ENCODE measurements at regions not wholly inside any gene's neighbourhood (a gene's known extent, or its start where the extent isn't known, plus 50 kb on each side); places are given as distances from the start of the nearest gene placed in this dataset.
"Not testable (repeated sequence)": the region's sequence is repeated elsewhere in the genome, so short reads cannot be mapped to it uniquely, and the experiment has no call there.

GRCh38 chr7:65177041-65177440 is 170.6 kb upstream of the ERV3-1 start:
- H3K79me2 ChIP-seq (ENCODE audit: low read length); H3K27ac ChIP-seq (ENCODE audit: low read length); H3K9me2 ChIP-seq (replicated peaks; ENCODE audit: low read length); H4K20me1 ChIP-seq (ENCODE audit: low read length); H3K9ac ChIP-seq (ENCODE audit: low read length); H3K36me3 ChIP-seq (ENCODE audit: low read depth, low read length); POLR2A ChIA-PET (ENCODE audit: unreplicated experiment); H3K4me3 ChIP-seq (ENCODE audit: low read length); intact Hi-C loops (cut with micrococcal nuclease); H2AFZ ChIP-seq (ENCODE audit: low read length); CTCF ChIA-PET; BruUV-seq (replicated peaks); H3K9me3 ChIP-seq (ENCODE audit: low read length); H3K27me3 ChIP-seq (ENCODE audit: low read length); H3K4me2 ChIP-seq (ENCODE audit: low read length); H3K4me1 ChIP-seq (ENCODE audit: insufficient read depth, low read length); H3F3A ChIP-seq (ENCODE audit: low read length, unreplicated experiment): not testable (repeated sequence)
- ATAC-seq, result peak; percentile 53
- peak; percentile 10 for DNase-seq

- H3F3A ChIP-seq (ENCODE audit: low read length, unreplicated experiment); H4K20me1 ChIP-seq (ENCODE audit: low read length); H3K79me2 ChIP-seq (ENCODE audit: low read length); H2AFZ ChIP-seq (ENCODE audit: low read length); CTCF ChIA-PET; DNase-seq; POLR2A ChIA-PET (ENCODE audit: unreplicated experiment); H3K4me1 ChIP-seq (ENCODE audit: insufficient read depth, low read length); H3K36me3 ChIP-seq (ENCODE audit: low read depth, low read length); H3K4me3 ChIP-seq (ENCODE audit: low read length); H3K9me2 ChIP-seq (replicated peaks; ENCODE audit: low read length); H3K4me2 ChIP-seq (ENCODE audit: low read length); H3K9me3 ChIP-seq (ENCODE audit: low read length); H3K9ac ChIP-seq (ENCODE audit: low read length); H3K27me3 ChIP-seq (ENCODE audit: low read length); ATAC-seq; intact Hi-C loops (cut with micrococcal nuclease); BruUV-seq (replicated peaks); H3K27ac ChIP-seq (ENCODE audit: low read length): not testable (repeated sequence)
Observed at GRCh38 chr7:65150105-65150504, 143.6 kb upstream of the ERV3-1 start.

GRCh38 chr7:65146118-65146914 is 139.8 kb upstream of the ERV3-1 start:
- H3K4me2 ChIP-seq (ENCODE audit: low read length); H3K9ac ChIP-seq (ENCODE audit: low read length); H3F3A ChIP-seq (ENCODE audit: low read length, unreplicated experiment); H2AFZ ChIP-seq (ENCODE audit: low read length); H3K27ac ChIP-seq (ENCODE audit: low read length); BruUV-seq (replicated peaks); H3K9me3 ChIP-seq (ENCODE audit: low read length); H3K4me1 ChIP-seq (ENCODE audit: insufficient read depth, low read length); H3K36me3 ChIP-seq (ENCODE audit: low read depth, low read length); H3K79me2 ChIP-seq (ENCODE audit: low read length); H3K4me3 ChIP-seq (ENCODE audit: low read length); H3K27me3 ChIP-seq (ENCODE audit: low read length); intact Hi-C loops (cut with micrococcal nuclease); ATAC-seq; H4K20me1 ChIP-seq (ENCODE audit: low read length); CTCF ChIA-PET; POLR2A ChIA-PET (ENCODE audit: unreplicated experiment); H3K9me2 ChIP-seq (replicated peaks; ENCODE audit: low read length); DNase-seq: not testable (repeated sequence)

GRCh38 chr7:65145710-65146109 is 139.2 kb upstream of the ERV3-1 start:
- H3K36me3 ChIP-seq (ENCODE audit: low read depth, low read length); H3K4me2 ChIP-seq (ENCODE audit: low read length); H3K4me3 ChIP-seq (ENCODE audit: low read length); H3K9ac ChIP-seq (ENCODE audit: low read length); H3K27me3 ChIP-seq (ENCODE audit: low read length); H3F3A ChIP-seq (ENCODE audit: low read length, unreplicated experiment); ATAC-seq; DNase-seq; H3K9me3 ChIP-seq (ENCODE audit: low read length); H3K4me1 ChIP-seq (ENCODE audit: insufficient read depth, low read length); POLR2A ChIA-PET (ENCODE audit: unreplicated experiment); H3K79me2 ChIP-seq (ENCODE audit: low read length); CTCF ChIA-PET; H4K20me1 ChIP-seq (ENCODE audit: low read length); BruUV-seq (replicated peaks); H3K27ac ChIP-seq (ENCODE audit: low read length); intact Hi-C loops (cut with micrococcal nuclease); H3K9me2 ChIP-seq (replicated peaks; ENCODE audit: low read length); H2AFZ ChIP-seq (ENCODE audit: low read length): not testable (repeated sequence)

GRCh38 chr7:65145008-65145407 is 138.5 kb upstream of the ERV3-1 start:
- H3K9ac ChIP-seq (ENCODE audit: low read length); H3K4me2 ChIP-seq (ENCODE audit: low read length); POLR2A ChIA-PET (ENCODE audit: unreplicated experiment); CTCF ChIA-PET; H2AFZ ChIP-seq (ENCODE audit: low read length); H3K4me3 ChIP-seq (ENCODE audit: low read length); H3K36me3 ChIP-seq (ENCODE audit: low read depth, low read length); DNase-seq; H3K9me2 ChIP-seq (replicated peaks; ENCODE audit: low read length); H3K9me3 ChIP-seq (ENCODE audit: low read length); H3K79me2 ChIP-seq (ENCODE audit: low read length); H3K4me1 ChIP-seq (ENCODE audit: insufficient read depth, low read length); ATAC-seq; H4K20me1 ChIP-seq (ENCODE audit: low read length); H3K27ac ChIP-seq (ENCODE audit: low read length); BruUV-seq (replicated peaks); H3F3A ChIP-seq (ENCODE audit: low read length, unreplicated experiment); intact Hi-C loops (cut with micrococcal nuclease); H3K27me3 ChIP-seq (ENCODE audit: low read length): not testable (repeated sequence)

- CTCF ChIA-PET; H3K4me3 ChIP-seq (ENCODE audit: low read length); H3F3A ChIP-seq (ENCODE audit: low read length, unreplicated experiment); ATAC-seq; BruUV-seq (replicated peaks); H3K9me2 ChIP-seq (replicated peaks; ENCODE audit: low read length); H3K9me3 ChIP-seq (ENCODE audit: low read length); POLR2A ChIA-PET (ENCODE audit: unreplicated experiment); H3K27ac ChIP-seq (ENCODE audit: low read length); H3K27me3 ChIP-seq (ENCODE audit: low read length); H3K4me1 ChIP-seq (ENCODE audit: insufficient read depth, low read length); H4K20me1 ChIP-seq (ENCODE audit: low read length); H3K36me3 ChIP-seq (ENCODE audit: low read depth, low read length); H3K4me2 ChIP-seq (ENCODE audit: low read length); H3K9ac ChIP-seq (ENCODE audit: low read length); H3K79me2 ChIP-seq (ENCODE audit: low read length); DNase-seq; H2AFZ ChIP-seq (ENCODE audit: low read length); intact Hi-C loops (cut with micrococcal nuclease): not testable (repeated sequence)
Observed at GRCh38 chr7:65144557-65144956, 138.1 kb upstream of the ERV3-1 start.

GRCh38 chr7:65144119-65144518 is 137.6 kb upstream of the ERV3-1 start:
- ATAC-seq; H3K4me2 ChIP-seq (ENCODE audit: low read length); H3K9ac ChIP-seq (ENCODE audit: low read length); H3F3A ChIP-seq (ENCODE audit: low read length, unreplicated experiment); DNase-seq; CTCF ChIA-PET; BruUV-seq (replicated peaks); H2AFZ ChIP-seq (ENCODE audit: low read length); H3K27me3 ChIP-seq (ENCODE audit: low read length); H3K27ac ChIP-seq (ENCODE audit: low read length); H3K4me1 ChIP-seq (ENCODE audit: insufficient read depth, low read length); H4K20me1 ChIP-seq (ENCODE audit: low read length); H3K9me3 ChIP-seq (ENCODE audit: low read length); H3K36me3 ChIP-seq (ENCODE audit: low read depth, low read length); H3K4me3 ChIP-seq (ENCODE audit: low read length); H3K79me2 ChIP-seq (ENCODE audit: low read length); POLR2A ChIA-PET (ENCODE audit: unreplicated experiment); H3K9me2 ChIP-seq (replicated peaks; ENCODE audit: low read length); intact Hi-C loops (cut with micrococcal nuclease): not testable (repeated sequence)
